NCI-H1417 (cell line): ENCODE measurements at regions not wholly inside any gene's neighbourhood (a gene's known extent, or its start where the extent isn't known, plus 50 kb on each side); places are given as distances from the start of the nearest gene placed in this dataset.
"Not testable (repeated sequence)": the region's sequence is repeated elsewhere in the genome, so short reads cannot be mapped to it uniquely, and the experiment has no call there.

Source experiments
- DNase-seq, 3 experiments: peaks; one replicate each; lab custom pipeline; 2025; lab: John Stamatoyannopoulos, UW

GRCh38 chr15:81056304-81056703, 55.6 kb downstream of the TLNRD1 start:
- DNase-seq, result no peak

- DNase-seq, result no peak
Observed at GRCh38 chr15:81060470-81060869, 59.7 kb downstream of the TLNRD1 start.

DNA sequence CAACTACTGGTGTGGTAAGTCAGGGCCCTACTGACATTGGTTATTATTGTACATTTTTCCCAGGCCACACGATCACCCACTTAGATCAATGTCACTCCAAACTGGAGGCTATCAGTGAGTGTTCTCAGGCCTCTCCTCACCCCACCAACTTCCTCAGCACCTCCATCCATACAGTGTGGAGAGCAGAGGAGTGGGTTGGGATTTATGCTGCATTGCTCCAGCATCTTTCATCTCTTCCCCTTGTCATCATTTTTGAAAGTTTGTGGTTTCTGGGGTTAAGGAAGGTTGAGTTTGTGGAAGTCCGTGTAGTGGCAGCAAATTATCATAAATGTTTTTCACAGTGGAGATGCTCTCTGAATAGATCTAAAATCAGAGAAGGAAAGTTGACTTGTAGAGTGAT, 60.2 kb downstream of the TLNRD1 start:
- no peak for DNase-seq

DNA sequence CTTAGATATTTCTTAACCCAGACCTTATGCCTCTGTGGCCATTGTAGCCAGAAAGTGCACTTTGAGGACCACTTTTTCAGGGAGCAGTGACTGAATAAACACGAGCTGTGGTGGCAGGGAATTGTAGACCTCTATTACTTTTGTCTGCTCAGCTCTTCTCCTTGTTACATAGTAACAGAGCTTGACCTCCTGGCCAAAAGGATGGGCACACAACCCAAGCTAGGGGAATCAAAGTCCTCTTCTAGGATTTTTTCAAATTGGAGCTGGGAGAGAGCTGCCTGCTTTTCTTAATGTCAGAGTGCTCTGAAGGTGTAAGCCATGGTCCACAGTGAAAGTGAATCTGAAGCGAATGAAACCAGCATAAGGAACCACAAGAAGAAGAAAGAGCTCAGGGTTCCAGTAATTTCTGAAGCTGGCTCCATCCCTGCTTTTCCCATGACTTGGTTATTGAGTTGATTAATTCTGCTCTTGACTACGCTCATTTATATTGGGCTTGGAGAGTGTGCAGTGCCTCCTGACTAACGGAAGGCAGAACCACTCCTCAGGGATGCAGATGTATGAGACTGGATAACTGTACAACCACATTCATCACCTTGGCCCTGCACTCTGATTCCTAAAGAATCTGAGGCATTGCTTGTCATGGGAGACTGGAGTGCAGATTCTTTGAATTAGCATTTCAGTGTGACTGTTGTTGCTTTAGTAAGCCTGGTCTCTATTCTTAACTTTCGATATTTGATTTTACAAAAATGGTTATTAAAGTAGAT, 60.9 kb downstream of the TLNRD1 start:
- DNase-seq, result no peak

DNA sequence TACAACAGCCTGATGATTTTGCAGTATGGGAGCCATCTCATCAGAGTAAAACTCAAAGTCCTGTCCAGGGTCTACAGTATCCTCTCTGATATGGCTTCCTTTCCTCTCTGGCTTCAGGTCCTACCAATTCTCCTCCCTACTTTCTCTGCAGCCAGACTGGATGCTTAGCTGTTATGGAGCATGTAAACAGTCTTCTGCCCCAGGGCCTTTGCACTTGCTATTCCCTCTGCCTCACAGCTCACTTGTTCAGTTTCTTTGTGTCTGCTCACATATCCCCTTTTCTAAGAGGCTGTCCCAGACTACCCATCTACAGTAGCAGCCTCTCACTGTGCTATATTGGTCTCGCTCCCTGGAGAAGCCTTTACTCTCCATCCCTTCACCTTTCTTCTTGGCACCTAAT, 62.2 kb downstream of the TLNRD1 start:
- DNase-seq, result no peak

DNA sequence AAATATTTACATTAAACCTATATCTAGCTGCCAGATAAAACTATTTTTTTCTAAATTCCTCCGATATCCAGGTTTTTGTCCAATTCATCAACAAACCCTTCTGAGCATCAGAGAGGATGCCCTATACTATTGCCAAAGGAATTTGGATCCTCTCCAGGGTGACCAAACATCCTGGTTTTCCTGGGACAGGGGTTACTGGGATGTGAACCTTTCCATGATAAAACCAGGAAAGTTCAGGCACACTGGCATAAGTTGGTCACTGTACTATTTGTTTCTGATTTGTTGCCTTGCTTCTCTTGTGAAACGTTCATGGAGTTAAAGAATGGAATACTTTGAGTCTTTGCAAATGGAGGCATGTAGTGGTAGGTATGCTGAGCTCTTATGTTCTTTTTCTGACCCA, 63.5 kb downstream of the TLNRD1 start:
- no peak for DNase-seq

- not testable (repeated sequence) for DNase-seq
Observed at GRCh38 chr15:81067567-81067966, 66.5 kb upstream of the CFAP161 start.

- no peak for DNase-seq
Observed at GRCh38 chr15:81068516-81068915, 65.6 kb upstream of the CFAP161 start.

- DNase-seq, result no peak
Observed at GRCh38 chr15:81069356-81069755, 64.7 kb upstream of the CFAP161 start.

GRCh38 chr15:81069909-81070308, 64.2 kb upstream of the CFAP161 start:
- no peak for DNase-seq

GRCh38 chr15:81071120-81071519, 63.0 kb upstream of the CFAP161 start:
- DNase-seq, result no peak

DNA sequence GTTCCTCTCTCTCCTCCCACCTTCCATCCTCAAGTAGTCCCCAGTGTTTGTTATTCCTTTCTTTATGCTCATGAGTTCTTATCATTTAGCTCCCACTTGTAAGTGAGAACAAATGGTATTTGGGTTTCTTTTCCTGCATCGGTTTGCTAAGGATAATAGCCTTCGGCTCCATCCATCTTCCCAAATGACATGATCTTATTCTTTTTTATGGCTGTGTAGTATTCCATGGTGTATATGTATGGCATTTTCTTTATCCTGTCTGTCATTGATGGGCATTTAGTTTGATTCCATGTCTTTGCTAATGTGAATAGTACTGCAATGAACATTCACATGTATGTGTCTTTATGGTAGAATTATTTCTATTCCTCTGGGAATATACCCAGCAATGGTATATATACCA, 62.4 kb upstream of the CFAP161 start:
- DNase-seq, result no peak

DNA sequence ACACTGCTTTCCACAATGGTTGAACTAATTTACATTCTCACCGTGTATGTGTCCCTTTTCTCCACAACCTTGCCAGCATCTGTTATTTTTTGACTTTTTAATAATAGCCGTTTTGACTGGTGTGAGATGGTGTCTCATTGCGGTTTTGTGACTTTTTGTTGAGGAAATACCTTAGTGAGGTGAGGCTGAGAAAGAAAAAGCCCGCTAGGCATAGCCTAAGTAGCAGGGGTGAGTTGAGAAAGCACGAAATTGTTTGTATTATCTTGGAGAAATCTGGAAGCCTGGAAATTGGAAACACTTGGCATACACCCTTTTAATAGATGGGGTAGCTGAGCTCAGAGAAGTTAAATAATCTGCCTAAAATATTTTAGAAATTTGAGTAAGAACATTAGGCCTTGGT, 61.5 kb upstream of the CFAP161 start:
- DNase-seq, result no peak

- DNase-seq, result no peak
Observed at GRCh38 chr15:81073801-81074200, 60.3 kb upstream of the CFAP161 start.

DNA sequence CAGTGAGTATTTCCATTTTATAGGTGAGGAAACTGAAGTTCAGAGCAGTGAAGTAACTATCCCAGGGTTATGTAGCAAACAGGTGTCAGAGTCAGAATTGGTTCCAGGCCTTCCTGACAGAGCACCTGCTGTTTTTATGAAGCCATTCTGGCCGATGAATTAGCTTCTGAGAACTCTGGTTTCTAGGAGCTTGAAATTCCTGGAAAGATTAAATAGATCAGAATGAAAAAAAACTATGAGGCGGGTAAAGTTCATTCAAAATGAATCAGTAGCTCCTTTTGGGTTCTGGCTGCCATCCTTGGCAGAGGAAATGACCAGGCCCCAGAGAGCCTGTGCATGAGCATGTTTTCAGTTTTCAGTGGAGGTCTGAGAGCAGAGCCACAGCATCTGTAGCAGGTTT, 59.3 kb upstream of the CFAP161 start:
- no peak for DNase-seq

GRCh38 chr15:81075272-81075671, 58.8 kb upstream of the CFAP161 start:
- DNase-seq, result no peak

GRCh38 chr15:81080996-81081395, 53.1 kb upstream of the CFAP161 start:
- no peak for DNase-seq

DNA sequence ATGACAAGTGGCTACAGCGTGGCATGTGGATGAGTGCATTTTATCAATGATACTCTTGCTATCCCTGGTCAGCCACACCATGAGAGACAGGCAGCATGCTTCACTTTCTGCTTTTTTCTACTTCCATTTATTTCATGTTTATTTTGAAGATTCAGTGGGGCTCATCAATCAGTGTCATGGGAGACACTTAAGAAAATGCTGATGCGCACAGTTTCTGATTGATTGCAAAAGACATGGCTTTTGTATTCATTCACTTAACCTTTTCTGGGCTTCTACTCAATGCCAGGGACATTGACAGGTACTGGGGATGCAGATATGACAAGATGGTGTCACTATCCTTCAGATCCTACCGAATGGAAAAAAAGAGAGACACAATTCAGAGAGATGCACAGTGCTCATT, 50.9 kb upstream of the CFAP161 start:
- DNase-seq, result peak in 1 of 3 experiments; percentile 16
